HCT116 (cell line): ENCODE measurements at regions not wholly inside any gene's neighbourhood (a gene's known extent, or its start where the extent isn't known, plus 50 kb on each side); places are given as distances from the start of the nearest gene placed in this dataset.

Source experiments
- ATAC-seq: fragments of 200-7000 bp; cut with Tn5 transposase; 2 replicates; pipeline ENCODE4 v1.9.1; 2020; ENCODE audit warnings: mild to moderate bottlenecking, moderate library complexity
- BruUV-seq: library from RNA; stranded (reverse); fragments of 400-500 nt; replicated peaks from 2 replicates; lab custom pipeline; 2021; lab: Mats Ljungman, UMichigan
- CTCF ChIA-PET: fragments of 300-600 bp; sonication (Branson Sonifier 250); formaldehyde crosslinking; loops from one replicate; lab custom pipeline; 2021; ENCODE audit warnings: antibody characterized with exemption; lab: Charles Lee
- POLR2A ChIA-PET: fragments of 300-600, 350-600 bp; sonication (Branson Sonifier 250); formaldehyde crosslinking; loops from one replicate; lab custom pipeline; 2021; ENCODE audit warnings: antibody characterized with exemption; lab: Charles Lee
- RAD21 ChIA-PET, 2 experiments: fragments of 300-600 bp; sonication (Branson Sonifier 250); formaldehyde crosslinking; loops; one replicate each; lab custom pipeline; 2023; ENCODE audit warnings: low total read pairs in 2 of 2; ENCODE audit not compliant: uncharacterized antibody in 2 of 2, unreplicated experiment in 2 of 2, low non-redundant PET in 1 of 2; lab: Charles Lee
- DNase-seq: peaks from one replicate; pipeline ENCODE4 v3.0.0-alpha.2; 2010; ENCODE audit warnings: low read depth, low spot score
- H2AFZ ChIP-seq: fragments of 200-600 bp; shearing (Covaris generic), sonication (generic); 2 replicates; pipeline ENCODE4 v1.6.1; 2017; ENCODE audit warnings: low read depth, mixed run types, mixed read lengths, antibody characterized with exemption, low read length; ENCODE audit not compliant: poor library complexity, severe bottlenecking
- H3K27ac ChIP-seq: 2 replicates; pipeline ENCODE4 v1.5.1; 2012; ENCODE audit warnings: low read depth, low read length
- H3K27me3 ChIP-seq: fragments of 200-600 bp; sonication (generic); 2 replicates; pipeline ENCODE4 v1.6.1; 2016; ENCODE audit warnings: mixed run types, low read length, mixed read lengths; ENCODE audit not compliant: insufficient read depth
- H3K36me3 ChIP-seq, 2 experiments: fragments of 200-500 bp in 1 of 2; fragments of 200-600 bp in 1 of 2; sonication (Bioruptor generic) in 1 of 2; sonication (generic) in 1 of 2; 2 replicates each; pipeline versions ENCODE4 v1.5.1 to v1.6.1; 2014 to 2016; ENCODE audit warnings: low read length in 2 of 2, inconsistent platforms in 1 of 2, mixed read lengths in 1 of 2, mixed run types in 1 of 2; ENCODE audit not compliant: insufficient read depth in 2 of 2, control insufficient read depth in 1 of 2
- H3K4me1 ChIP-seq, 2 experiments: fragments of 200-600 bp in 1 of 2; sonication (generic) in 1 of 2; 2 replicates each; pipeline versions ENCODE4 v1.5.1 to v1.6.1; 2012 to 2017; ENCODE audit warnings: low read length in 2 of 2, inconsistent platforms in 1 of 2, mild to moderate bottlenecking in 1 of 2, mixed read lengths in 1 of 2, mixed run types in 1 of 2, moderate library complexity in 1 of 2; ENCODE audit not compliant: insufficient read depth in 2 of 2, control insufficient read depth in 1 of 2
- H3K4me2 ChIP-seq: fragments of 200-600 bp; sonication (generic); 2 replicates; pipeline ENCODE4 v1.6.1; 2017; ENCODE audit warnings: mixed run types, low read length, mixed read lengths
- H3K4me3 ChIP-seq, 2 experiments: fragments of 200-600 bp in 1 of 2; sonication (generic) in 1 of 2; replicated peaks in 1 of 2; 2 replicates each; pipeline ENCODE4 v1.5.1; 2011 to 2016; ENCODE audit warnings: low read length in 2 of 2, control low read depth in 1 of 2, low read depth in 1 of 2, mild to moderate bottlenecking in 1 of 2, mixed read lengths in 1 of 2, mixed run types in 1 of 2
- H3K79me2 ChIP-seq: fragments of 200-600 bp; sonication (generic); 2 replicates; pipeline ENCODE4 v1.6.1; 2017; ENCODE audit warnings: mild to moderate bottlenecking, mixed run types, low read length, moderate library complexity, mixed read lengths; ENCODE audit not compliant: insufficient read depth
- H3K9ac ChIP-seq: fragments of 200-600 bp; sonication (generic); 2 replicates; pipeline ENCODE4 v1.6.1; 2016; ENCODE audit warnings: low read length, mixed read lengths
- H3K9me2 ChIP-seq: fragments of 200-600 bp; sonication (generic), shearing (Covaris generic); 2 replicates; pipeline ENCODE4 v1.6.1; 2017; ENCODE audit warnings: mixed run types, mild to moderate bottlenecking, moderate library complexity; ENCODE audit not compliant: insufficient read depth
- H3K9me3 ChIP-seq, 2 experiments: fragments of 200-500 bp in 1 of 2; fragments of 200-600 bp in 1 of 2; sonication (Bioruptor generic) in 1 of 2; sonication (generic) in 1 of 2; 2 replicates each; pipeline ENCODE4 v1.6.1; 2014 to 2017; ENCODE audit warnings: low read length in 2 of 2, mixed read lengths in 2 of 2, inconsistent platforms in 1 of 2, low read depth in 1 of 2, mild to moderate bottlenecking in 1 of 2, mixed run types in 1 of 2, moderate library complexity in 1 of 2; ENCODE audit not compliant: control insufficient read depth in 1 of 2, insufficient read depth in 1 of 2
- H4K20me1 ChIP-seq: fragments of 200-600 bp; sonication (generic), shearing (Covaris generic); 2 replicates; pipeline ENCODE4 v1.6.1; 2017; ENCODE audit warnings: mixed run types, mild to moderate bottlenecking, moderate library complexity; ENCODE audit not compliant: insufficient read depth
- EGR1 ChIP-seq: IDR thresholded peaks from 2 replicates; pipeline ENCODE4 v1.6.1; 2012; ENCODE audit warnings: low read depth
- ELF1 ChIP-seq: IDR thresholded peaks from 2 replicates; pipeline ENCODE4 v1.6.1; 2012; ENCODE audit warnings: low read depth, borderline replicate concordance
- EZH2 ChIP-seq: fragments of 200-600 bp; sonication (generic); IDR thresholded peaks from 2 replicates; pipeline ENCODE4 v1.6.1; 2017; ENCODE audit warnings: antibody characterized with exemption, mixed run types
- EZH2phosphoT487 ChIP-seq: fragments of 200-600 bp; IDR thresholded peaks from 2 replicates; pipeline ENCODE4 v1.6.1; 2018; ENCODE audit warnings: antibody characterized with exemption, borderline replicate concordance
- FOSL1 ChIP-seq: IDR thresholded peaks from 2 replicates; pipeline ENCODE4 v1.6.1; 2012; ENCODE audit warnings: low read depth
- JUND ChIP-seq: IDR thresholded peaks from 2 replicates; pipeline ENCODE4 v1.6.1; 2012
- MAX ChIP-seq: IDR thresholded peaks from 2 replicates; pipeline ENCODE4 v1.6.1; 2012
- POLR2A ChIP-seq: IDR thresholded peaks from 2 replicates; pipeline ENCODE4 v1.7.0; 2011; ENCODE audit warnings: borderline replicate concordance; ENCODE audit not compliant: insufficient read depth, insufficient read length; ENCODE audit errors: extremely low read depth
- POLR2AphosphoS5 ChIP-seq: IDR thresholded peaks from 2 replicates; pipeline ENCODE4 v1.6.1; 2011; ENCODE audit warnings: mild to moderate bottlenecking, low read depth, low read length, moderate library complexity
- RAD21 ChIP-seq: IDR thresholded peaks from 2 replicates; pipeline ENCODE4 v1.6.1; 2012; ENCODE audit warnings: low read depth, mild to moderate bottlenecking
- SIN3A ChIP-seq: IDR thresholded peaks from 2 replicates; pipeline ENCODE4 v1.6.1; 2012; ENCODE audit warnings: low read depth
- SP1 ChIP-seq: IDR thresholded peaks from 2 replicates; pipeline ENCODE4 v1.6.1; 2012; ENCODE audit warnings: low read depth
- TCF7L2 ChIP-seq: IDR thresholded peaks from 2 replicates; pipeline ENCODE4 v1.7.0; 2011; ENCODE audit warnings: borderline replicate concordance, inconsistent platforms; ENCODE audit not compliant: insufficient read depth, insufficient read length; ENCODE audit errors: extremely low read depth
- YY1 ChIP-seq: IDR thresholded peaks from 2 replicates; pipeline ENCODE4 v1.6.1; 2011; ENCODE audit warnings: low read length, low read depth, moderate library complexity, mild to moderate bottlenecking; ENCODE audit not compliant: insufficient replicate concordance; ENCODE audit errors: extremely low read depth
- ZBTB33 ChIP-seq: IDR thresholded peaks from 2 replicates; pipeline ENCODE4 v1.6.1; 2011; ENCODE audit warnings: mild to moderate bottlenecking, low read length, moderate library complexity; ENCODE audit not compliant: insufficient replicate concordance; ENCODE audit errors: extremely low read depth
- ZFX ChIP-seq: fragments of 450-650 bp; IDR thresholded peaks from 2 replicates; pipeline ENCODE4 v1.6.1; 2017
- ZNF274 ChIP-seq: fragments of 200-500 bp; sonication (Bioruptor generic); IDR thresholded peaks from 2 replicates; pipeline ENCODE4 v1.6.1; 2014; ENCODE audit warnings: mild to moderate bottlenecking, low read depth, low read length, inconsistent platforms
- intact Hi-C: fragments of 100-400 bp; cut with micrococcal nuclease; formaldehyde crosslinking; loops from 2 replicates; pipeline ENCODE4 v1.10.0; 2022
- TF ChIP-seq, protein P1 (sequence below), 3 experiments: fragments of 200-600 bp in 1 of 3; sonication (generic) in 1 of 3; IDR thresholded peaks in 2 of 3; conservative IDR thresholded peaks in 1 of 3; 2 replicates each; pipeline ENCODE4 v1.5.1; 2012 to 2017; ENCODE audit warnings: low read depth in 2 of 3, low read length in 2 of 3, antibody characterized with exemption in 1 of 3, borderline replicate concordance in 1 of 3, control low read depth in 1 of 3, mild to moderate bottlenecking in 1 of 3, mixed read lengths in 1 of 3, mixed run types in 1 of 3, moderate library complexity in 1 of 3; ENCODE audit not compliant: insufficient read depth in 1 of 3
- TF ChIP-seq, protein P2 (sequence below): IDR thresholded peaks from 2 replicates; pipeline ENCODE4 v1.6.1; 2012; ENCODE audit warnings: low read depth
- TF ChIP-seq, protein P3 (sequence below): IDR thresholded peaks from 2 replicates; pipeline ENCODE4 v1.6.1; 2012

GRCh38 chr2:236840215-236840614 is 245.5 kb upstream of the COPS8 start:
- no peaks in the 10 kb centered on the region; a peak in 1 of 4 replicates for H3K9me3 ChIP-seq
- H3K27me3 ChIP-seq = 0 out of 2 replicates have a peak, but pooled peaks cover 9% of the 10 kb centered on the region
- no peak overlapping the region for H3K9ac ChIP-seq
- no peak for ATAC-seq
- no peak overlapping the region for H2AFZ ChIP-seq
- no peaks in the 10 kb centered on the region for H3K9me2 ChIP-seq
- H3K36me3 ChIP-seq = no peaks in the 10 kb centered on the region
- H3K4me2 ChIP-seq = no peak overlapping the region
- RAD21 ChIA-PET = no interaction called here
- CTCF ChIA-PET = no interaction called here
- no peak for TF ChIP-seq YY1
- TF ChIP-seq POLR2AphosphoS5 = no peak
- no peak for TF ChIP-seq MAX
- TF ChIP-seq, protein P1, sequence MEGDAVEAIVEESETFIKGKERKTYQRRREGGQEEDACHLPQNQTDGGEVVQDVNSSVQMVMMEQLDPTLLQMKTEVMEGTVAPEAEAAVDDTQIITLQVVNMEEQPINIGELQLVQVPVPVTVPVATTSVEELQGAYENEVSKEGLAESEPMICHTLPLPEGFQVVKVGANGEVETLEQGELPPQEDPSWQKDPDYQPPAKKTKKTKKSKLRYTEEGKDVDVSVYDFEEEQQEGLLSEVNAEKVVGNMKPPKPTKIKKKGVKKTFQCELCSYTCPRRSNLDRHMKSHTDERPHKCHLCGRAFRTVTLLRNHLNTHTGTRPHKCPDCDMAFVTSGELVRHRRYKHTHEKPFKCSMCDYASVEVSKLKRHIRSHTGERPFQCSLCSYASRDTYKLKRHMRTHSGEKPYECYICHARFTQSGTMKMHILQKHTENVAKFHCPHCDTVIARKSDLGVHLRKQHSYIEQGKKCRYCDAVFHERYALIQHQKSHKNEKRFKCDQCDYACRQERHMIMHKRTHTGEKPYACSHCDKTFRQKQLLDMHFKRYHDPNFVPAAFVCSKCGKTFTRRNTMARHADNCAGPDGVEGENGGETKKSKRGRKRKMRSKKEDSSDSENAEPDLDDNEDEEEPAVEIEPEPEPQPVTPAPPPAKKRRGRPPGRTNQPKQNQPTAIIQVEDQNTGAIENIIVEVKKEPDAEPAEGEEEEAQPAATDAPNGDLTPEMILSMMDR (IDR thresholded peaks at IDR 0.05 in 2 of 3, conservative IDR thresholded peaks at IDR 0.05 in 1 of 3; ENCODE audit: borderline replicate concordance in 1 of 3, insufficient read depth in 1 of 3, low read depth in 2 of 3, low read length in 2 of 3) = no peak
- no peak for TF ChIP-seq ZFX
- TF ChIP-seq ELF1 = no peak
- no peak for TF ChIP-seq EGR1
- no peak for TF ChIP-seq POLR2A
- TF ChIP-seq FOSL1 = no peak
- no peak for TF ChIP-seq RAD21
- no peak for TF ChIP-seq SP1
- TF ChIP-seq ZBTB33 = no peak
- TF ChIP-seq, protein P2, sequence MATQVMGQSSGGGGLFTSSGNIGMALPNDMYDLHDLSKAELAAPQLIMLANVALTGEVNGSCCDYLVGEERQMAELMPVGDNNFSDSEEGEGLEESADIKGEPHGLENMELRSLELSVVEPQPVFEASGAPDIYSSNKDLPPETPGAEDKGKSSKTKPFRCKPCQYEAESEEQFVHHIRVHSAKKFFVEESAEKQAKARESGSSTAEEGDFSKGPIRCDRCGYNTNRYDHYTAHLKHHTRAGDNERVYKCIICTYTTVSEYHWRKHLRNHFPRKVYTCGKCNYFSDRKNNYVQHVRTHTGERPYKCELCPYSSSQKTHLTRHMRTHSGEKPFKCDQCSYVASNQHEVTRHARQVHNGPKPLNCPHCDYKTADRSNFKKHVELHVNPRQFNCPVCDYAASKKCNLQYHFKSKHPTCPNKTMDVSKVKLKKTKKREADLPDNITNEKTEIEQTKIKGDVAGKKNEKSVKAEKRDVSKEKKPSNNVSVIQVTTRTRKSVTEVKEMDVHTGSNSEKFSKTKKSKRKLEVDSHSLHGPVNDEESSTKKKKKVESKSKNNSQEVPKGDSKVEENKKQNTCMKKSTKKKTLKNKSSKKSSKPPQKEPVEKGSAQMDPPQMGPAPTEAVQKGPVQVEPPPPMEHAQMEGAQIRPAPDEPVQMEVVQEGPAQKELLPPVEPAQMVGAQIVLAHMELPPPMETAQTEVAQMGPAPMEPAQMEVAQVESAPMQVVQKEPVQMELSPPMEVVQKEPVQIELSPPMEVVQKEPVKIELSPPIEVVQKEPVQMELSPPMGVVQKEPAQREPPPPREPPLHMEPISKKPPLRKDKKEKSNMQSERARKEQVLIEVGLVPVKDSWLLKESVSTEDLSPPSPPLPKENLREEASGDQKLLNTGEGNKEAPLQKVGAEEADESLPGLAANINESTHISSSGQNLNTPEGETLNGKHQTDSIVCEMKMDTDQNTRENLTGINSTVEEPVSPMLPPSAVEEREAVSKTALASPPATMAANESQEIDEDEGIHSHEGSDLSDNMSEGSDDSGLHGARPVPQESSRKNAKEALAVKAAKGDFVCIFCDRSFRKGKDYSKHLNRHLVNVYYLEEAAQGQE = no peak
- TF ChIP-seq SIN3A = no peak
- TF ChIP-seq JUND = no peak
- TF ChIP-seq ZNF274 = no peak
- TF ChIP-seq TCF7L2 = no peak
- TF ChIP-seq EZH2 = no peak
- no peak for TF ChIP-seq EZH2phosphoT487
- TF ChIP-seq, protein P3, sequence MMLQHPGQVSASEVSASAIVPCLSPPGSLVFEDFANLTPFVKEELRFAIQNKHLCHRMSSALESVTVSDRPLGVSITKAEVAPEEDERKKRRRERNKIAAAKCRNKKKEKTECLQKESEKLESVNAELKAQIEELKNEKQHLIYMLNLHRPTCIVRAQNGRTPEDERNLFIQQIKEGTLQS = no peak
- TF ChIP-seq, all 23 proteins: peak for 0
- Histone ChIP-seq H3K79me2 (no peaks in the 10 kb centered on the region), H3K4me1 (no peaks in the 10 kb centered on the region), H3K4me3 (no peak overlapping the region), H3K27ac (no peak overlapping the region), H4K20me1 (no peaks in the 10 kb centered on the region)
- POLR2A ChIA-PET = no interaction called here
- intact Hi-C loops = no loop called here
- BruUV-seq = no TSS peak
- DNase-seq = no peak
